ENCODE measurements at regions not wholly inside any gene's neighbourhood (a gene's known extent, or its start where the extent isn't known, plus 50 kb on each side); places are given as distances from the start of the nearest gene placed in this dataset.

DNA sequence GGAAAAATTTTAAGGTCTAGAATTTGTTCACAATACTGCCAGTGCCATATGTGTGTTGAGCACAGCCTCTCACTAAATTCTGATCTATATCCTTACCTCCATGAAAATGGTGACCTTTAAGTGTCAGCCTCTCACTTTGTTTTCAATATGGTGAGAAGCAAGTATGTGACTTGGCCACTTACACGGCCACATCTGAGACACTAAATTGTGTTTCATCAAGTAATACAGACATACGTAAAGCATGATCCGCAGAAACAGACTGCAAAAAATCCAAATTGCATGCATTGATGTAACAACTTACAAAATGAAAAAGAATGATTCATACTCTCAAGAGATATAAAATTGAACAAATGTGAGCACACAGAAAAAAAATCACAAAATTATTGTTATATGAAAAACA, 55.2 kb upstream of the UGP2 start:
- DNase-seq: no peak

DNA sequence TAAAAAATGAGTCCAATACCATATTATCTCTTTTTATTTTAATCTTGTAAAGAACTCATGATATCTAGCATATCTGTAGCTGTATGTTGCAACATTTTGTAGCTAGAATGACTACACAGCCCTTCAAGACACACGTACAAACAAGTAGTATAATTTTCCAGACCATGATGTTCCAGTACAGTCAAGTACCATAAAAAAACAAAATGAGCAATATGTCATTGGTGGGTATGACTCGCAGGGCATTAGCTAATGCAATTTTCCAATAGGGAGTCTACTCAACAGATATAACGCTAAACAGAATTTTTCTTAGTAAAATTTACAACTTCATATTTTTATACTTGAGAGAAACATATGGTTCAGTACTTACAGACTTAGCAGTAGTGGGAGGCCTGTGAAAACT, 53.6 kb upstream of the UGP2 start:
- DNase-seq: no peak

DNA sequence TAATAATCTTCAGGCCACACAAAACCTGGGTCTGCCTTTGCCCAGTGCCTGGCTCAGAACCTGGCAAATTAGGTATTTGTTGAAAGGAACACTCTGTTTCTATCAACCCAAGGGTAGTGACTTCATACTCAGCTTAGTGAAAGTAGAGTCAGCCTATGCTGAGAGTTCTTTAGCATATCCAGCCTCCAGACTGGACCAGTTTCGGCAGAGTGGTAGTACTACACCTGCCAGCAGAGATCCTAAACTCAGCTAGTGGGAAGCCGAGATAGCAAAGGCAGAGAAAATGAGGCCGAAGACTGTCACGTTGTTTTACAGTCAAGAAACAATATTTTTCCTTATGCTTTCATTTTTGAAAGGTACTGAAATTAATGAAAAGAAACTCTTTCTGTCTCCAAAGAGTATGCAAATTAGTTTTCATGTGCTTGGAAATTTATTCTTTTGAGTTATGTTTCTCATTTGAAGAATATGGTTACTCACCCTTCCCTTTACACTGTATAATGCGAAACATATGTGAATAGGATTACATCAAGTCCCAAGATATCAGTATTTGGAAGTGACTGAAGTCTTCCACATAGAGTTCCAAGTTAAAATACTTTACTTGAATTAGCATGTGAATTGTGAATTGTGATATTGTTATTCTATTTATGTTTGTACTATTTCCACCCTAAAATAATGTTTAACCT, 52.2 kb upstream of the UGP2 start:
- no peak for DNase-seq

DNA sequence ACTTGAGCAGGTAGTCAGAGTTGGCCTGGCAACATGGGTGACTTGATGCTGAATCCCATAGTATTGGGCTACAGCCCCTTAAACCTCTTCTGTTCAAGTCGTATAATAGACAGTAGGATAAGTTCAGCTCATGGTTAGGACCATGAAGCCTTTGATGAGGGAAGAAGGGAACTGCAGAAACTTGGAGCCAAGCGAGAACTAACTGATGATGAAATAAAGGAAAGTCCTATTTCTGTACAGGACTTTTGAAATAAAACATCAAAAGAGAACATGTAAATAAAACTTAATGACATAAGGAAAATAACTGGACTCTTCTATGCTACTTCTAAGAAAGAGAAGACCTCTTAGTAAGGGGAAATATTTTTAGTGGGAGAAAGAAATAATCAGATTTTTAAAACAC, 51.2 kb upstream of the UGP2 start:
- no peak for DNase-seq

DNA sequence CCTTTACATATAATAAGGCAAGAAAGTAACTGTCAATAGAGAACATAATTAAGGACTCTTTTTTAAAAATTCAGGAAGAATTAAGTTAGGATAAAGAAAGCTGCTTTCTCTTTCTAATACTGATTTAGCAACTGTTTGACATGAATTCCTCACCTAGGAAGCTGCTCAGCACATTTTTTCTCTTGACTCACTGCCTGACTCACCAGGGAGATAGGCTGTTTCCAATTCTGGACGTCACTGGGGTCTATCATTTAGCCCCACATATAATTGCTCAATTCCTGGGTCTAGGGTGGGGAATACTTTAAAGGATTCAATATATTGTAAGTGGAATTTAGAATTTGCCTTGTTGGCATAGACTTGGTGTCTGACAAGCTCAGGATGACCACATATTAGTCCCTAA, 50.8 kb upstream of the UGP2 start:
- no peak for DNase-seq

DNA sequence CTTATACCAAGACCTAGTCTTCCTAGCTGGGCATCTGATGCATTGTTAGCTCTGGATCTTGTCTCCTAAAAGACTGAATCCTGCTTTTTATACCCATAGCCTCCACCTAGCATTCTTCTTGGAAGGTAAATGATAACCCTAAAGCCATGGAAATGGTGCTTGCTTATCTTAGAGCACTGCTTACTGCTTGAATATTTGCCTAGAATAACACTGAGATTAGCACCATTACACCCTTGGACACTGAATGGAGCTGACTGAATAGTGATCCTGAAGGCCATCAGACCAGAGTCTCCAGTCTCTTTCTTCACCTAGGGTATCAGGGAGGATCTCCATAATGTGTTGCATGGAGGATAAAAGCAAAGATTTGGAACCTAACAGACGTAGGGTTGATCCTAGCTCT, 50.3 kb upstream of the UGP2 start:
- DNase-seq: no peak

Measured in CD4-positive, alpha-beta T cell treated with Interleukin-10 for 1 hour (primary cell).